Stimulated activated CD4-positive, alpha-beta T cell treated with anti-CD3 and anti-CD28 coated beads, Interleukin-2, amount 100 ng/mL, for 48 hours (primary cell): ENCODE measurements at regions not wholly inside any gene's neighbourhood (a gene's known extent, or its start where the extent isn't known, plus 50 kb on each side); places are given as distances from the start of the nearest gene placed in this dataset.

Source experiments
- DNase-seq, 2 donors: peaks; one replicate each; pipeline ENCODE4 v3.0.0-alpha.2; 2020

- DNase-seq, result no peak
Observed at GRCh38 chr13:59441596-59442280, 722.0 kb downstream of the DIAPH3 start.

GRCh38 chr13:59442461-59442860 lies 721.3 kb downstream of the DIAPH3 start:
- DNase-seq, result no peak

- no peak for DNase-seq
Observed at GRCh38 chr13:59442944-59443486, 720.7 kb downstream of the DIAPH3 start.

GRCh38 chr13:59444210-59444857 lies 719.4 kb downstream of the DIAPH3 start:
- no peak for DNase-seq

GRCh38 chr13:59445812-59446211 lies 717.9 kb downstream of the DIAPH3 start:
- DNase-seq, result no peak

- no peak for DNase-seq
Observed at GRCh38 chr13:59446391-59446790, 717.3 kb downstream of the DIAPH3 start.

GRCh38 chr13:59447031-59447430 lies 716.7 kb downstream of the DIAPH3 start:
- DNase-seq, result no peak

- DNase-seq, result no peak
Observed at GRCh38 chr13:59447846-59448620, 715.7 kb downstream of the DIAPH3 start.

- no peak for DNase-seq
Observed at GRCh38 chr13:59449750-59450149, 714.0 kb downstream of the DIAPH3 start.

GRCh38 chr13:59450229-59450628 lies 713.5 kb downstream of the DIAPH3 start:
- no peak for DNase-seq

- no peak for DNase-seq
Observed at GRCh38 chr13:59451236-59451635, 712.5 kb downstream of the DIAPH3 start.

- DNase-seq, result no peak
Observed at GRCh38 chr13:59452189-59452890, 711.4 kb downstream of the DIAPH3 start.

- no peak for DNase-seq
Observed at GRCh38 chr13:59458908-59459579, 704.7 kb downstream of the DIAPH3 start.

- DNase-seq, result no peak
Observed at GRCh38 chr13:59459972-59460371, 703.8 kb downstream of the DIAPH3 start.

GRCh38 chr13:59461411-59461810 lies 702.3 kb downstream of the DIAPH3 start:
- DNase-seq, result no peak

- no peak for DNase-seq
Observed at GRCh38 chr13:59463023-59463422, 700.7 kb downstream of the DIAPH3 start.

- no peak for DNase-seq
Observed at GRCh38 chr13:59464926-59465325, 698.8 kb downstream of the DIAPH3 start.

- DNase-seq, result no peak
Observed at GRCh38 chr13:59468396-59468795, 695.3 kb downstream of the DIAPH3 start.

GRCh38 chr13:59471106-59471505 lies 692.6 kb downstream of the DIAPH3 start:
- DNase-seq, result no peak

- DNase-seq, result no peak
Observed at GRCh38 chr13:59472134-59472533, 691.6 kb downstream of the DIAPH3 start.

- no peak for DNase-seq
Observed at GRCh38 chr13:59474696-59475095, 689.0 kb downstream of the DIAPH3 start.

GRCh38 chr13:59475911-59476310 lies 687.8 kb downstream of the DIAPH3 start:
- DNase-seq, result no peak
